Skin of body (tissue), 1 donor: ENCODE measurements at regions not wholly inside any gene's neighbourhood (a gene's known extent, or its start where the extent isn't known, plus 50 kb on each side); places are given as distances from the start of the nearest gene placed in this dataset.

Experiments used
- DNase-seq: peaks from one replicate; lab custom pipeline; 2025; lab: John Stamatoyannopoulos, UW

DNA sequence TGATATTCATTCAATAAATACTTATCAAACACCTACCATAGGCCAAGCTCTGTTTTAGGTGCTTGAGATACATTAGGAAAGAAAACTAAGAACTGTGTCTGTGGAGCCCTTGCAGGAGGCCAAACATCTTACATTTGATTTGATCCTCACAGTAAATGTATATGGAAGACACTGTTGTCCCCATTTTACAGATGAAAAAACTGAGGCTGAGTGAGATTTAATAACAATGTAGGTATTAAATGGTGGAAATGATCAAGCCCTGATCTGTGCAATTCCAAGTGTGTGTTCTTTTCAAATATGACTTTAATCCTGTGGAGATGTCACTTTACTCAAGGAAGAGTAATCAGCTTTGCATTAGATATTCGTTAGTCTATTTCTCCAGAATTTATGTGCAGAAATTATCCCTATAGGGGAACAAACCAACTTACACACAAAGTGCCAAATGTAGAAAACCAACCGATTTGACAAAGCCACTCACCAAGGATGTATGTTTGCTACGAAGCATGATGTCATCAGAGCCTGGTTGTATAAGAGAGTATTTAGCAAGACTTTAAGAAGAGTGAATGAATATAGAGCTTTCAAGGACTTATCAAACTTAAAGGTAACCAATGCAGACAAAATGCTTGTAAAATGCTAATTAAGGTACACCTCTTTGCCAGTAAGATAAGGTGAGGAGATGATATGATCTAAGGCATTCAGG is 153.9 kb upstream of the NFIB start:
- no peak for DNase-seq

DNA sequence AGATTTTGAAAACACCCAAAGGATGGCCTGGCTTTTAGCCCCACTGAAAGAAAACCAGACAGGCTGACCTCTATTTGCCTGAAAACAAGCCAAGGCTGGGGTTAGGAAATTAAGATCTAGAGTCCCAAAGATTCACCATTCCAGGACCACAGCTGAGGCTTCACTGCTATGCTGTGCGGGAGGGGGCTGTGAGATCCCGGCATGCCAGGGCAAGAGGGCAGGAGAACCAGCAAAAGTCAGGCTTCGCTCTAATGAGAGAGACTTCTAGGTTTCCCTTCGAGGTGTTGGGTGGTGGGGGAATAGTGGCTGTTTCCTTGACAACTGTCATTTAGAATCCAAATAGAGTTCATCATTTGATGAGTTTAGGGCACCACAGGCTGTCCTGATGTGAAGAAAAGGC is 152.9 kb upstream of the NFIB start:
- no peak for DNase-seq

GRCh38 chr9:14466429-14466818 is 152.5 kb upstream of the NFIB start:
- DNase-seq: no peak

DNA sequence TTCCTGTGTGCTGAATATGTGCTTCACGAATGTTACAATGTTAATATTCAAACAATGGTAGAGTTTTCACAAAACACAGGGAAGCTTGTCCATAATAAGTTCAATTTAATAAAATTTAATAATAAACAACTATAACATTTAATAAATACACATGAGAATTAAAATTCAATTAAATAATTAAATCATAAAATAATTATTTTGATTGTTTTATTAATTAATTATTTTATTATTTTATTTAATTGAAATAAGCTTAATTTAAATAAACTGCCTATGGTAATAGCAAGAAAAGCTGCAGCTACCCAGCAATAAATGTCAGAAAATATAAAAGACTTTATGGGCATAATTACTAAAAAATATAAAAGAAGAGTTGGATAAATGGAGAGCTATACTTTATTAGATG is 149.0 kb upstream of the NFIB start:
- DNase-seq: no peak

GRCh38 chr9:14455243-14455642 is 141.3 kb upstream of the NFIB start:
- no peak for DNase-seq

- no peak for DNase-seq
Observed at GRCh38 chr9:14453286-14453685, 139.3 kb upstream of the NFIB start.

GRCh38 chr9:14452539-14452938 is 138.6 kb upstream of the NFIB start:
- DNase-seq: peak; percentile 5

GRCh38 chr9:14451949-14452348 is 138.0 kb upstream of the NFIB start:
- DNase-seq: no peak

DNA sequence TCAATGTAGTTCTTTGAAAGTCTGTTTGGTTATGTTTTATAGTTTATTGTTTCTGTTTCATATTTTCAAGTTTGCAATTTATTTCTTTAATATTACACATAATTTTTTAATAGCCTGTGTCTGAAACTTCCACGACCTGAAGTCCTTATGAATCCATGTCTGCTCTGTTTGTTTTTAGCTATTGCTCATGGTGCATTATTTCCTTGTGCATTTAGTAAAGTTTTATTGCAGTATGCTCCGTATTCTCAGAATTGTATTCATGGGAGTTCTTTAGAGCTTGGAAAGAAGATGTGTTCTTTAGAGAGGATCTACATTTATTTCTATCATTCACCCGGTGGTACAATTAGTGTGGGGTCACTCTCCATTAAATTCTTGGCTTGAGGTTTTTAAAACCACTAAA is 133.2 kb upstream of the NFIB start:
- DNase-seq: no peak

GRCh38 chr9:14445946-14446345 is 132.0 kb upstream of the NFIB start:
- no peak for DNase-seq

DNA sequence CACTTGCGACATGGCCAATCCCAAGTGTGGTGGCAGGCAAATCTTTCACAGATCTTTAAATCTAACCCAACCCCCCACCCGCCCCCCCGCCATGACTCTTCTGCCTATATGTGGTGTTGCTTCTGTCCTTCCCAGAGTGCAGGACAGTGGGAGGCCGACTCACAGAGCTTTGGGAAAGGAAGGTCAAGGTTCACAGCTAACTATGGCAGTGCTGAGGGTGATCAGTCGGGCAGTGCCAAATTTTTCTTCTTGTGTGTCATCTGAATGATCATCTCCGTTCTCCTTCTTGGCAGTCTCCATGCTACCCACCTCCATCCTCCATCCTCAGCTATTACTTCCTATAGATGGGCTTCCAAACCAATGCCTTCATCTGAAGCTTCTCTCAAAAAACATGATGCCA is 129.0 kb upstream of the NFIB start:
- DNase-seq: no peak

DNA sequence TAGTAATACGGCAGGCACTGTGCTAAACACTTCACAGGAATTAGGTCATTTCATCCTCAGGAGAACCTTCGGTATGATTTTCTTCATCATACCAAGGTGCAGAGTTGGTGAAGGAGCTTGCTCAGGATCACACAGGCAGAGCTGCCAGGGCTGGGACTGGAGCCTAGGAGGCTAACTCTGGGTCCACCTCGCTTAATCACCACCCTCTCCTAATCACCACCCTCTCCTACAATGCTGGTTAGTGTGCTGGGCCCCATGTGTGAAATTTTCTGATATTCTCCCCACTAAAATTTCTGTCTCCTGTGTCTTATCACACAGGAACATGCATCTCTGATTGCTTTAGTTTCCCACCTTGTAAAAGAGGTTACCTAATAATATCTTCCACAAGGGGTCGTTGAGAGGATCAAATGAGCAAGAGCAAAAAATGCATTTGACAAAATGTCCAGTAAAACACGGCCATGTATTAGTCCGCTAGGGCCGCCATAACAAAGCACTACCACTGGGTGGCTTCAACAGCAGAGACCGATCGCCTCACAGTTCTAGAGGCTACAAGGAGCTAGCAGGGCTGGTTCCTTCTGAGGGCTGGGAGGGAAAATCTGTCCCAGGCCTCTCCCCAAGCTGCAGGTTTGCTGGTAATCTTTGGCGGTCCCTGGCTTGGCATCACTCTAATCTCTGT is 128.2 kb upstream of the NFIB start:
- no peak for DNase-seq

DNA sequence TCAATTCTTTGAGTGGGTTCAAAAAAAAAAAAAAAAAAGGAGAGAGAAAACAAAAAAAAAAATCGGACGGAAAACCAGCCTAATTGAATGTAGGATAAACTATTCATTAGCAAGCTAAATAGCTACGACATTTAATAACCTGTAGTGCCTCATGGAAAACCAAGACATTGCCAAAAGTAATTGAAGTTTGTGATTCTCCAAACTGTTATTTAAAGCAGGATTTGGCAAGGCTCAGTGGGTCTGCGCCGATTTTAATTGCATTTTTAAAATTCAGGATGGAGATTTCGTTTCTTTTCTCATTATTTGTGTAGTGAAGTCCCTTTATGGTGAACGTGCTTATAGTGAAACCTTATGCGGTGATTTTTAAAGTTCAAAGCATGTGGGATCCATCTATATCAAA is 127.2 kb upstream of the NFIB start:
- no peak for DNase-seq

GRCh38 chr9:14440062-14440461 is 126.1 kb upstream of the NFIB start:
- no peak for DNase-seq

- DNase-seq: no peak
Observed at GRCh38 chr9:14439555-14439954, 125.6 kb upstream of the NFIB start.

DNA sequence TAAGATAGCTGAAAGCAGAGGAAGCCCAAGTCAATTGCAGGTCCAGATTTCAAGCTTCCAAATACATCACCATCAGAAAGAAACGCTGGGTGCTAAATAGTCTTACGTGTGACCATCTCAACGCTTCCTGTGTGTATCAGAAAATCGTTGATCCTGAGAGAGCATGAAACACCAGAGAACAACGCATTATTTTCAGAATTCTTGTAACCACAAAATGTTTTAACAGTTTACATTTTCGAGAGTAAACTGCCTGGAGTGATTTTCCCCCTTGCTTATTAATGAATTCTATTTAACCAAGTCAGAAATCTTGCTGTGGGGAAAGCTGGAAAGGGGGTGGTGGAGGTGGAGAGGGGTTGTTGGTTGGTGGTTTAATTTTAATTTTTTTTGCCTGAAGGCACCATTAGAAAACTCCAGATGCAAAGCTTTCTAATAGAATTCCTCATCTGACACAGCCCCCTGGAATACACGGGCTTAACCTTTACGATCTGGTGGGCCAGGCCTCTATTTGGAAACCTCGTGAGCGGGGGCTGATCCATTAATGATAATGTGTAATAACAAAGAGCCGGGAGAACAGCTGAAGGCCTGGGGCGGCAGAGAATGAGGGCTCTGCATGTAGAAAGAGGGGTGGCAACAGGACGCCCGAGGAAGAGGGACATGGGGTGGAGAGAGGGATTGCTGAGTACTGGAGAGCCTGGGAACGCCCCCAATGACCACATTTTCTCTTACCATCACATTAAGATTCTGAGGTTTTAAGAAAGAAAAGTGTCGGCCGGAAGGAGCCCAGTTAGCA is 124.5 kb upstream of the NFIB start:
- DNase-seq: no peak

DNA sequence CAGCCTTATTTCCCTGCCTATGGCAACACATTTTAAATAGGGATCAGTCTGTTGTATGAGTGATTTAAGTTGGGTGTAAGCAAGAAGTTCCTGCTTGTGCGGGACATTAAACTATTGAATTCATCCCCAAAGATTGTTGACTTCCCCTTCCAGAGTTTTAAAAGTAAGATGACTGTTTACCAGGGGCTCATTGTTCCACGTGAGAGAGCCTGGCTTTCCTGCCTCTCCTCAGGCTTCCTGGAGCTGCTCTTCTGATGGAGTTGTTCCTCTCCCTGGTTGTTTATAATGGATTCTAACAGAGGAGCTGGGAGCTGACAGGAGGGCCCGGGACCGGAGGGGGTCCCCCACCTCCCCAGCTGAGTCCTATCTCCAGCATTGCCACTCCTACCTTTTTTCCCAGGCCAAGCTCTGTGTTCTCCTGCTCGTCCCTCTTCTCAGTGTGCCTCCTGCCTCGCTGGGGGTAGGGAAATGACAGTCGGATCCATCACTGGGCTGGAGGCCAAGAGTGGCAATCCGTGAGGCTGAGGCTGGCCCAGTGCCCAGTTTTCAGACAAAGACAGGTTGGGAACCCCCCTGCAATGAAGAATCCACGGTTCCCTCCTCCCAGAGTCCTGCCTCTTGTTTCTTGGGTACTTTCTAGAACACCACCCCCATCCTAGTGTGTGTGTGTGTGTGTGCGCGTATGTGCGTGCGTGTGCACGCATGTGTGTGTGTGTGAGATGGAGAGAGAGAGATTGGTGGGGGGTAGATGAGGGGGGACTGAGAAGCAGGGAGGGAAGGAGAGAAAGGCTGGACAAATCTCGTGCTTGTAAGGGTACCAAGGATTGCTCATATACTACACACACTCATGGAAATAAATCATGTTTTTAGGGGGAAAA is 123.7 kb upstream of the NFIB start:
- no peak for DNase-seq

- no peak for DNase-seq
Observed at GRCh38 chr9:14435871-14436270, 121.9 kb upstream of the NFIB start.

- no peak for DNase-seq
Observed at GRCh38 chr9:14434971-14435718, 121.2 kb upstream of the NFIB start.

GRCh38 chr9:14434158-14434504 is 120.2 kb upstream of the NFIB start:
- no peak for DNase-seq
